ENCODE measurements at regions not wholly inside any gene's neighbourhood (a gene's known extent, or its start where the extent isn't known, plus 50 kb on each side); places are given as distances from the start of the nearest gene placed in this dataset.
"Not testable (repeated sequence)": the region's sequence is repeated elsewhere in the genome, so short reads cannot be mapped to it uniquely, and the experiment has no call there.

- no peak for DNase-seq
These were observed 357.4 kb downstream of the GLRX3 start for GRCh38 chr10:130493446-130494145.

GRCh38 chr10:130495116-130495862 is 359.1 kb downstream of the GLRX3 start:
- DNase-seq, result no peak

- no peak for DNase-seq
These were observed 359.9 kb downstream of the GLRX3 start for GRCh38 chr10:130495891-130496636.

DNA sequence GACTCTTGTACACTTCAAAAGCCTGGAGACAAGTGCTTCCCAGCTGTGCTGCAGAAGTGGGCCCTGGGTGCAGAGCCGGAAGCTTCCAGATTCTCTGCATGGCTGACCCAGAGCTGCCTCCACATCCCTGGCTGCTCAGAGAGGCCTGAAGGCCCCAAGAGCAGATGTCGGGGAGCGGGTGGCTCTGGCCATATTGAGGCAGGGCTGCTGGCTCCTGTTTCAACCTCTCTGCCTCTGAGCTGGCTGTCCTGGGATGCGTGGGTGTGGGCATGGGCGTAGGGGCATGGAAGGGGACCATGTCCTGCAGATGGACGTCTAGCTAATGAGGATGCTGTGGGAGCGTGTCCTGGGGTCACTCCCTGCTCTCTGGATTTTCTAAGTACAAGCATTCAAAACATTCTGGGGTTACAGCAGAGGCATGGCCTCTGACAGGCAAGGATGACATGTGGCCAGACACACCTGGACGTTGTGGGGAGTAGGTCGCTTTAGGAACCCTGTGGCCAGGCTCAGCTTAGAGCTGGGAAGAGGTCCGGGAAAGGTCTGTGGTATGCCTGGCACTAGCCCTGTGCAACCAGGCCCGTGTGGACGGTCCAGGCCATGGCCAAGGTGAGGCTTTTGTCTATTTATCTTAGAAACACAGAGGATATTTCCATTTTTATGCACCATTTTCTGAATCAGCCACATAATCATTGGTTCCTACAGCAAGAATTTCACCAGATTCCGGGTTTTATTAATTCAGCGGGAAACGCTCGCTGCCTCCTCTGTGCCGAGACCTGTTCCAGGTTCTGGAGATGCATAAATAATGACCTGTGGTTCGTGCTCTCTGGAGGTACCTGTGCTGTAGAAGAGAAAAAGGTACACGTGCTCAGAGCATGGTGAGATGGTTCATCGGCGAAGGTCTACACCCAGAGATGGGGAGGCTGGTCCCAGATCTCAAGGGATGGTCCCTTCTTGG is 361.1 kb downstream of the GLRX3 start:
- DNase-seq, result no peak

GRCh38 chr10:130498042-130498441 is 361.9 kb downstream of the GLRX3 start:
- DNase-seq, result no peak

DNA sequence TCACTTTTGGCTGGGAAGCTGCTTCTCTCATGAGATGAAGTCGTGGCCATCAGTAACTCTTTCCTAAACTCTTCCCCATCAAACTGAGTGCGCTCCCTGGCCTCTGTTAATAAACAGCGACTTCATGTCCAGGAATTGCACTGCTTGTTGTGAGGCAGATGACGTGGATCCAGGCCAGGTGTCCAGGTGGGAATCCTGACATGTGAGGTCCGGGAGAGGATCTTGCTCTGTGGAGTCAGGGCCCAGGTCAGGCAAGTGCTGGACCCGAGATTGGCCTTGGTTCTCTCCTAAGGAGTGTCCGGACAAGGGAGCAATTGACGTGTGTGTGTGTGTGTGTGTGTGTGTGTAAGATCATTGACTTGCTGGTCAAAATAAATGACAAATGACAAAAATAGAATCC is 362.7 kb downstream of the GLRX3 start:
- no peak for DNase-seq

GRCh38 chr10:130499541-130499940 is 363.4 kb downstream of the GLRX3 start:
- DNase-seq, result no peak

DNA sequence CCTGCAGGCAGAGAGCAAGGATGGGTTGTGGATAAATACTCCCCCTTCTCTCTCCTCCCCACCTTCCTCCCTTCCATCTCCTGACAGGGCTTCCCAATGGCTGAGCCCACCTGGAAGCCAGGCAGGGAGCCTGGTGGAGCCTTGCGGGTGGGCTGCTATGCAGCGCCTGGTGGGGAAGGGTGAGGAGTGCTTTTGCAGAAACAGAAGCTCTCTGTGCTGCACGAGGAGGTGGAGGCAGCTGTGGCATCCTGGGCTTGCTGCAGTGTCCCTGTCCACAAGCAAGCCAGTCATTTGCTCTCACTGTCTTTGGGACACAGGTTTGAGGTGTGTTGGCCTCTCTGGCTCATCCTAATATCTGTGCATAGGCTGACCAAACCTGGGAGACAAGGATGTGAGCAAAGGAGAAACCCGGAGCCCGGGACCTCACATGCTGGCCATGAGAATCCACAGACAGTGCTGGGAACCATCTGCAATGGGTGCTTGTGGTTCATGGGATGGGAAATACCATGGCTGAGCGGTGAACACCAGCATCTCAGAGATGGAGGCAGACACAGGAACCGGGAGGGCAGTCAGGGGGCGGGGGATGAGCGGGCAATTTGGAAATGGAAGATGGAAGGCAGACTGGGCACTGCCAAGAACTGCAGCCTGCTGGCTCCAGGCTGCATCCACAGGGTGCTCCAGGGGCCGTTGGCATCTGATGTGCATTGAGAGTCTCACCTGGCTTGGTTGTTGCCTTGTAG is 364.2 kb downstream of the GLRX3 start:
- DNase-seq, result no peak

DNA sequence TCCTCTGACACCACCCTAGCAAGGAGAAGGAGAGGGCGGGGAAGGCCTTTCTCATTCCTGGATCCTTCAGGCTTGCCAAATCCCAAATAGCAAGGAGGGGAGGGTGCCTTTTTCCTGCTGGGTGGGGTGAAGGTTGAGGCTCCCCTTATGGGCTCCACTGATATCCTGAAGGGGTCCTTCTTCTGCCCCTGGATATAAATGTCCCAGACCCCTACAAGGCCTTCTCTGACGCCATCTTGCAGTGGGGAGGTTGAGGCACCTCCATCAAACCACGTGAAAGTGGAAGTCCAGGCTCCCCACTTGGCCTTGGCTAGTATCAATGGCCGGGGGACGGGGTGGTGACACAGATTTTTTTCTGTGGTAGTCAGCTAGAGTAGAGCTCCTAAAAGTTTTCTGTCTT is 371.3 kb downstream of the GLRX3 start:
- no peak for DNase-seq

DNA sequence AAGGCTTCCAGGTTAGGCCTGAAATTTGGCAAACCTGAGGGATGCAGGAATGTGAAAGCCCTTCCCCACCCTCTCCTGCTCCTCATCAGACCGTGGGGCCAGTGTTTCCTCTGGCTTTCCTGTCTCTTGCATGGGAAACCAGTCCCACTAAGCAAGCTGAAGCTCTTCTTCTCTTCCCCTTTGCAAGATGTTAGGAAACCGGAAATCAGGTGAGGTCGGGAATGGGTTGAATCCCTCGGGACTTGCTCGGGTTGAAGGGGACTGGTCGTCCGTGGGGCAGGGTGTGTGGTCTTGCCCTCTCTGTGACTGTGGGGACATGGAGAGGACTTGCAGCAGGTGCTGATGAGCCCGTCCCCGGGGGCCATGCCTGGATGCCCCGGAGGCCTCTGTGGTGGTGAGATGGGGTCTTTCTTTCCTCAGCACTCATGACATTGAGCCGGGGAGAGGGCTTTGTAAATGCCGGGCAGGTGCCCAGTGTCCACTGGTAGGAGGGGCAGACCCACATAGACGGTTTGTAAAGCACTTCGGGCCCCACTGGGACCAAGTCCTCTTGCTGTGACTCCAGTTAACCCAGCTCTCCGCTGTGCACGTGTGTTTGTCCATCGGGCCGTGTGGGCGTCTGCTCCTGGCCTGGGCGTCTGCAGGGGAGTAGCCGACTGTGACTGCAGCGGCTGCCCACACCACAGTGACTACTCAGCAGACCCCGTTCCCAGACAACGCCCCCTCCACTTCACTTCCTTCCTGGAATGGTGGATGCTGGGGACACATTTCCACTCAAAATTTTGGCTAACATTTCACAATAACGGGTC is 373.9 kb downstream of the GLRX3 start:
- no peak for DNase-seq

DNA sequence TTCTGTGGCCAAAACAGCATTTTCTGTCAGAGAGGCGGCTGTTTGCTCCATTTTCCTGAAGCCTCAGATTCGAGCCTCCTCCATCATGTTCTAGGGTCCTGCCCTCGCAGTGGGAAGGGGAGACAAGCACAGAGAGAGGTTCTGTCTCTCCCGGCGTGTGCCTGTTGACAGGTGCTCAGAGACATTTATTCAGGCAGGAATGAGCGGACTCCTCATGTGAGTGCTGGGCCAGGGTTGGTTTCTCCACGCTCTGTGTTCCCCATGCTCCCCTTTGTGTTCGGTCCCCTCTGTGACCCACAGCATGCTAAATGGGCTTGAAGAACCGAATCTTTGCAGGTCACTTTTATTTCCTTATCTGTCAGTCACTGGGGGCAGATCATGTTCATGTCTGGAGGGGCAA is 374.6 kb downstream of the GLRX3 start:
- no peak for DNase-seq

GRCh38 chr10:130511766-130512165 is 375.6 kb downstream of the GLRX3 start:
- DNase-seq, result no peak

GRCh38 chr10:130512936-130513335 is 376.7 kb downstream of the GLRX3 start:
- no peak for DNase-seq

DNA sequence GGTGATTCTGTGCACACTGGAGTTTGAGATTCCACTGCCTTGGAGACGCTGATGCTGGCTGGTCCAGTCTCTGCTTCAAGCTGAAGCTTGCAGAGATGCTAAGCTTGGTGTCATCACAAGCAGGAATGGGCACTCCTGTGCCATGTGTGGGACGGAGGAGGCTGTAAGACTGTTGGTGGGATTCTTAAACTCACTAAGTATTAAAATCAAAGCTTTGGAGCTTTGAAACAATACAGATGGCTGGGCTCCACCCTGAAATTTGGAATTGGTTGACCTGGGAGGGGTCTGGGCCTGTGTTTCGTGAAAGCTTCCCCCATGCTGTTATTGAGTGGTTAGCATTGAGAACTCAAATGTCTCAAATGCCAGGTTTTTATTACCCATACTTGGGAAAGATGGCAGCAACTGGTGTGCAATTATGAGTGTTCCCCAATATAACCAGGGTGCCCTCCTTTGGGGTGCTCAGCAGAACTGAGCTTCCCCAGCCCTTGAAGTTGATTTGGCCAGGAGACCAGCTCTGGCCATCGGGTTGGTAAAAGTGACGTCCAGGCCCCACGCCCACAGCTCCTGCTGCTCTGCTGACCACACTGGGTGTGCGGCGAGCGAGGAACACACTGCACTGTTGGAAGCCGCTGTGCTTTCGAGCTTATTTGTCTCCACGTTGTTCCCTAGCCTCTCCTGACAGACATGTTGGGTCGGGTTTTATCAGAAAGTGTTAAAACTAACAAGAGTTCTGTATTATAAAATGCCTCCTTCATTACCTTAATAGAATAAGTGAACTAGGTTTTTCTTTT is 377.7 kb downstream of the GLRX3 start:
- DNase-seq, result no peak

DNA sequence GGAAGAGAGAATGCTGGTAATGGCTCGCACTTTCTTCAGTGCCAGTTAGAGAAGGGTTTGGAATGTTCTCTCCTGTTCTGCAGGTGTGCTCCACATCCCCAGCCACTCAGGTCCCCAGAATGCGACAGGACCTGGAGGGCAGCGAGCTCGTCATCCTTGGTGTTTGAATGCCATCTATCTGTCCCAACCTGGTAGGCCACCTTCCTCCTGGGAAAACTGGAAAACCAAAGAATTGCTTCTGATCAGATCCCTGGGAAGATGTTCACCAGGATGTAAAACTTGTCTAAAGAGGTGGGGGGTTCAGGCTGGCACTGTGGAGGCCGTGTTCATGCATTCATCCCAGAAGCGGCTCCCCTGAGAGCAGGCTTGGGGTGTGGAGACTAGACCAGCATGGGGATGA is 379.5 kb downstream of the GLRX3 start:
- DNase-seq, result no peak

DNA sequence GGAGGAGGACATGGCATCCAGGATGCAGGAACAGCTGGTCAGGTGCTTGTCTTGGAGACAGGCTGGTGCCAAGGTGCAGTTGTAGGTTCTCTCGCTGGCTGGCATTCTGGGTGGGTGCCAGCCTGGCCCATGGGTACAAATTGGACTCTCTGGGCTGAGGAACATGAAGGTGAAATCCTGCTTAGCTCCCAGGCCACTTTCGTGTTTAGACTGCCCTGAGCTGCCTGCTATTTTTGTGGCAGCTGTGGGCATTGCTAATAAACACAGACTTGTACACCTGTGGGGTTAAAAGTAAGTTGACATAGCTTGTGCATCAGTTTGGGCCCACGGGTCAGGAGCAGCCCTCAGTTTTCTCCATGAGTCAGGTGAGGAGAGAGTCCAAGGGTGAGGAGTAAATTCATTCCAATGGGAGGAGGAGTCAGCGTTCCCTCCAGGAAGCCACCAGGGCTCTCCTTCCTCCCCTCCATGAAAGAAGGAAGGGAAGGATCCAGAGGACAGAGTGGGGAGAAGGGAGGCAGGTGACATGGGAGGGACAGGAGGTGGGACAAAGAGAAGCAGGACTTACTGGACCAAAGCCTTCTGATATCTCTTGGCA is 380.0 kb downstream of the GLRX3 start:
- DNase-seq, result no peak

DNA sequence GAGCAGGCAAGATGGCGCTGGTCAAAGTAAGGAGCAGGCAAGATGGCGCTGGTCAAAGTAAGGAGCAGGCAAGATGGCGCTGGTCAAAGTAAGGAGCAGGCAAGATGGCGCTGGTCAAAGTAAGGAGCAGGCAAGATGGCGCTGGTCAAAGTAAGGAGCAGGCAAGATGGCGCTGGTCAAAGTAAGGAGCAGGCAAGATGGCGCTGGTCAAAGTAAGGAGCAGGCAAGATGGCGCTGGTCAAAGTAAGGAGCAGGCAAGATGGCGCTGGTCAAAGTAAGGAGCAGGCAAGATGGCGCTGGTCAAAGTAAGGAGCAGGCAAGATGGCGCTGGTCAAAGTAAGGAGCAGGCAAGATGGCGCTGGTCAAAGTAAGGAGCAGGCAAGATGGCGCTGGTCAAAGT is 382.7 kb downstream of the GLRX3 start:
- DNase-seq, result not testable (repeated sequence)

DNA sequence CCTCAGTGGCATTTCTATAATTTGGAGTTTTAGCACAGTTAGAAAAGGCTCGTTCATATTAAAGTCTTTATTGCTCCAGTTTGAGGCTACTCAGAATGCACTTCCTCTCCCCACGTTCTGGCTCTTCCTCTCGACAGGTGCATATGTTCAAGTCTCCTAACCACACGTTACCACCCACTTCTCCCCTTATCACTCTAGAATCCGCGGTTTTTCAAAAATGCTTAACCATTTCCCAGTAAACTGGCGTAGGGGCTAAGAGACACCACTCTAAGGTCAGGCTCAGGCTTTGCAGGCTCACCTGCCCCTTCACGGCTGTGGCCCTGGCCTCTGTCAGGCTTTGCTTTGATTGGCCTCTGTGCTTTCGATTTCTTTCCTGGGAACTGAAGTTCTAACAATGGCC is 383.6 kb downstream of the GLRX3 start:
- no peak for DNase-seq

GRCh38 chr10:130531312-130531711 is 395.1 kb downstream of the GLRX3 start:
- DNase-seq, result no peak

GRCh38 chr10:130541090-130541489 is 404.9 kb downstream of the GLRX3 start:
- no peak for DNase-seq

All from suppressor macrophage treated with lipopolysaccharide for 1 hour (primary cell).